BLaER1 treated with 17β-estradiol and CSF1 and Interleukin-3, amounts not matched to agents 10 nM and 100 nM (cell line): ENCODE measurements at regions not wholly inside any gene's neighbourhood (a gene's known extent, or its start where the extent isn't known, plus 50 kb on each side); places are given as distances from the start of the nearest gene placed in this dataset.
A peak's percentile ranks its signal among the peaks of the same experiment; 100 is the strongest.
"Not testable (repeated sequence)": the region's sequence is repeated elsewhere in the genome, so short reads cannot be mapped to it uniquely, and the experiment has no call there.

ENCODE experiments used
- H3K27ac ChIP-seq, 11 experiments: shearing (Covaris generic); formaldehyde crosslinking; 2 replicates each; pipeline ENCODE4 v1.8.1; 2022
- H3K27me3 ChIP-seq, 11 experiments: shearing (Covaris generic); formaldehyde crosslinking; 2 replicates each; pipeline ENCODE4 v1.8.1; 2022
- H3K36me3 ChIP-seq, 11 experiments: shearing (Covaris generic); formaldehyde crosslinking; 2 replicates each; pipeline ENCODE4 v1.8.1; 2022
- H3K4me1 ChIP-seq, 10 experiments: shearing (Covaris generic); formaldehyde crosslinking; 2 replicates each; pipeline ENCODE4 v1.8.1; 2022
- H3K4me2 ChIP-seq, 11 experiments: shearing (Covaris generic); formaldehyde crosslinking; 2 replicates each; pipeline ENCODE4 v1.8.1; 2022
- H3K4me3 ChIP-seq, 10 experiments: shearing (Covaris generic); formaldehyde crosslinking; 2 replicates each; pipeline ENCODE4 v1.8.1; 2022
- H3K9ac ChIP-seq, 11 experiments: shearing (Covaris generic); formaldehyde crosslinking; 2 replicates each; pipeline ENCODE4 v1.8.1; 2022
- H3K9me3 ChIP-seq, 11 experiments: shearing (Covaris generic); formaldehyde crosslinking; replicated peaks in 1 of 11; 2 replicates each; pipeline ENCODE4 v1.8.1; 2022
- H4K20me1 ChIP-seq, 11 experiments: shearing (Covaris generic); formaldehyde crosslinking; 2 replicates each; pipeline ENCODE4 v1.8.1; 2022
- Cebpa-rat ChIP-seq, 11 experiments: shearing (Covaris generic); IDR thresholded peaks; 2 replicates each; pipeline ENCODE4 v1.8.1; 2022

- no peaks in the 10 kb centered on the region for H3K36me3 ChIP-seq
- no peak overlapping the region for H3K4me3 ChIP-seq
- no peak overlapping the region for H3K4me2 ChIP-seq
- peak overlapping the region in 4 of 11 experiments; percentile 8 to 40 (median 32); a peak in 3 of 22 replicates for H3K27ac ChIP-seq
- no peak for TF ChIP-seq Cebpa-rat (IDR thresholded peaks at IDR 0.05)
- H3K9ac ChIP-seq = no peak overlapping the region
- peaks cover 0 to 6% (median 0%) of the 10 kb centered on the region in 10 experiments; a peak in 1 of 20 replicates for H3K4me1 ChIP-seq
- H4K20me1 ChIP-seq = no peaks in the 10 kb centered on the region
- no peaks in the 10 kb centered on the region for H3K27me3 ChIP-seq
- peaks cover 12 to 49% (median 20%) of the 10 kb centered on the region in 11 experiments for H3K9me3 ChIP-seq
Observed at GRCh38 chr5:119694284-119694683, 64.9 kb downstream of the FAM170A start.

- no peak overlapping the region for H3K4me3 ChIP-seq
- H3K9me3 ChIP-seq = no peaks in the 10 kb centered on the region
- H3K9ac ChIP-seq = no peak overlapping the region
- H3K36me3 ChIP-seq = no peaks in the 10 kb centered on the region
- no peak overlapping the region for H3K27ac ChIP-seq
- no peak overlapping the region for H3K4me2 ChIP-seq
- no peaks in the 10 kb centered on the region for H3K27me3 ChIP-seq
- H3K4me1 ChIP-seq = peaks cover 0 to 13% (median 0%) of the 10 kb centered on the region in 10 experiments; a peak in 4 of 20 replicates
- TF ChIP-seq Cebpa-rat (IDR thresholded peaks at IDR 0.05) = no peak
- no peaks in the 10 kb centered on the region for H4K20me1 ChIP-seq
Observed at GRCh38 chr5:119706049-119706448, 76.7 kb downstream of the FAM170A start.

- H4K20me1 ChIP-seq = no peaks in the 10 kb centered on the region
- no peaks in the 10 kb centered on the region for H3K27me3 ChIP-seq
- H3K4me2 ChIP-seq = peak overlapping the region in 1 of 11 experiments; percentile 6; a peak in 2 of 22 replicates
- no peaks in the 10 kb centered on the region for H3K9me3 ChIP-seq
- H3K9ac ChIP-seq = no peak overlapping the region
- no peak overlapping the region for H3K4me3 ChIP-seq
- H3K36me3 ChIP-seq = no peaks in the 10 kb centered on the region
- TF ChIP-seq Cebpa-rat (IDR thresholded peaks at IDR 0.05) = no peak
- no peak overlapping the region for H3K27ac ChIP-seq
- peaks cover 0 to 13% (median 0%) of the 10 kb centered on the region in 10 experiments; a peak in 4 of 20 replicates for H3K4me1 ChIP-seq
Observed at GRCh38 chr5:119708076-119708790, 78.9 kb downstream of the FAM170A start.

- Histone ChIP-seq H3K36me3 (no peaks in the 10 kb centered on the region), H3K9ac (no peak overlapping the region), H3K4me2 (no peak overlapping the region), H4K20me1 (no peaks in the 10 kb centered on the region), H3K27ac (no peak overlapping the region), H3K4me1 (no peaks in the 10 kb centered on the region), H3K27me3 (no peaks in the 10 kb centered on the region), H3K4me3 (no peak overlapping the region), H3K9me3 (peaks cover 6 to 15% (median 10%) of the 10 kb centered on the region in 11 experiments; a peak in 20 of 22 replicates)
- no peak for TF ChIP-seq Cebpa-rat (IDR thresholded peaks at IDR 0.05)
Observed at GRCh38 chr5:119721775-119722174, 92.4 kb downstream of the FAM170A start.

- H3K9me3 ChIP-seq = peaks cover 7 to 27% (median 14%) of the 10 kb centered on the region in 11 experiments; a peak in 20 of 22 replicates
- H3K27me3 ChIP-seq, H3K9ac ChIP-seq, H4K20me1 ChIP-seq, H3K4me2 ChIP-seq, H3K4me1 ChIP-seq, H3K36me3 ChIP-seq, H3K4me3 ChIP-seq, H3K27ac ChIP-seq: not testable (repeated sequence)
Observed at GRCh38 chr5:119725291-119725690, 95.9 kb downstream of the FAM170A start.

GRCh38 chr5:119726544-119726943, 97.2 kb downstream of the FAM170A start:
- Histone ChIP-seq H3K36me3 (no peaks in the 10 kb centered on the region), H3K4me1 (peaks cover 0 to 6% (median 0%) of the 10 kb centered on the region in 10 experiments; a peak in 6 of 20 replicates), H3K4me3 (no peak overlapping the region), H3K27me3 (no peaks in the 10 kb centered on the region), H3K27ac (no peak overlapping the region), H3K9me3 (peaks cover 7 to 27% (median 14%) of the 10 kb centered on the region in 11 experiments; a peak in 20 of 22 replicates), H4K20me1 (no peaks in the 10 kb centered on the region), H3K9ac (no peak overlapping the region), H3K4me2 (no peak overlapping the region)
- TF ChIP-seq Cebpa-rat (IDR thresholded peaks at IDR 0.05) = no peak

GRCh38 chr5:119740225-119740624, 110.9 kb downstream of the FAM170A start:
- Histone ChIP-seq H3K27ac (no peak overlapping the region), H3K4me1 (peaks cover 0 to 14% (median 0%) of the 10 kb centered on the region in 10 experiments; a peak in 2 of 20 replicates), H3K9ac (no peak overlapping the region), H3K4me2 (no peak overlapping the region), H3K4me3 (no peak overlapping the region), H3K27me3 (no peaks in the 10 kb centered on the region), H4K20me1 (no peaks in the 10 kb centered on the region), H3K9me3 (no peaks in the 10 kb centered on the region), H3K36me3 (no peaks in the 10 kb centered on the region)
- no peak for TF ChIP-seq Cebpa-rat (IDR thresholded peaks at IDR 0.05)

GRCh38 chr5:119741691-119742090, 112.3 kb downstream of the FAM170A start:
- H3K4me3 ChIP-seq = no peak overlapping the region
- no peaks in the 10 kb centered on the region for H3K27me3 ChIP-seq
- H3K4me1 ChIP-seq = peaks cover 0 to 14% (median 0%) of the 10 kb centered on the region in 10 experiments; a peak in 2 of 20 replicates
- no peaks in the 10 kb centered on the region for H4K20me1 ChIP-seq
- H3K9ac ChIP-seq = no peak overlapping the region
- no peak overlapping the region for H3K27ac ChIP-seq
- H3K4me2 ChIP-seq = no peak overlapping the region
- H3K9me3 ChIP-seq = no peaks in the 10 kb centered on the region
- no peak for TF ChIP-seq Cebpa-rat (IDR thresholded peaks at IDR 0.05)
- H3K36me3 ChIP-seq = no peaks in the 10 kb centered on the region

- H3K4me3 ChIP-seq = no peak overlapping the region
- TF ChIP-seq Cebpa-rat (IDR thresholded peaks at IDR 0.05) = no peak
- H3K9me3 ChIP-seq = no peaks in the 10 kb centered on the region
- no peak overlapping the region for H3K27ac ChIP-seq
- peak overlapping the region in 1 of 11 experiments; percentile 5; a peak in 1 of 22 replicates for H3K4me2 ChIP-seq
- no peaks in the 10 kb centered on the region for H3K27me3 ChIP-seq
- H3K36me3 ChIP-seq = no peaks in the 10 kb centered on the region
- no peaks in the 10 kb centered on the region for H4K20me1 ChIP-seq
- peaks cover 0 to 14% (median 0%) of the 10 kb centered on the region in 10 experiments; a peak in 2 of 20 replicates for H3K4me1 ChIP-seq
- H3K9ac ChIP-seq = no peak overlapping the region
Observed at GRCh38 chr5:119742311-119742710, 113.0 kb downstream of the FAM170A start.

GRCh38 chr5:119743927-119744326, 114.6 kb downstream of the FAM170A start:
- H3K27ac ChIP-seq = no peak overlapping the region
- peaks cover 0 to 14% (median 0%) of the 10 kb centered on the region in 10 experiments; a peak in 2 of 20 replicates for H3K4me1 ChIP-seq
- no peak overlapping the region for H3K9ac ChIP-seq
- H4K20me1 ChIP-seq = no peaks in the 10 kb centered on the region
- no peak overlapping the region for H3K4me2 ChIP-seq
- no peaks in the 10 kb centered on the region for H3K27me3 ChIP-seq
- H3K36me3 ChIP-seq = no peaks in the 10 kb centered on the region
- no peak overlapping the region for H3K4me3 ChIP-seq
- H3K9me3 ChIP-seq = no peaks in the 10 kb centered on the region
- no peak for TF ChIP-seq Cebpa-rat (IDR thresholded peaks at IDR 0.05)
